NCI-H187 (cell line): ENCODE measurements at regions not wholly inside any gene's neighbourhood (a gene's known extent, or its start where the extent isn't known, plus 50 kb on each side); places are given as distances from the start of the nearest gene placed in this dataset.

ENCODE experiments used
- DNase-seq, 2 experiments: peaks; one replicate each; lab custom pipeline; 2025; lab: John Stamatoyannopoulos, UW

- DNase-seq: no peak
These were observed 968.5 kb upstream of the GJE1 start for GRCh38 chr6:141164042-141164743.

GRCh38 chr6:141163107-141163506, 969.6 kb upstream of the GJE1 start:
- no peak for DNase-seq

DNA sequence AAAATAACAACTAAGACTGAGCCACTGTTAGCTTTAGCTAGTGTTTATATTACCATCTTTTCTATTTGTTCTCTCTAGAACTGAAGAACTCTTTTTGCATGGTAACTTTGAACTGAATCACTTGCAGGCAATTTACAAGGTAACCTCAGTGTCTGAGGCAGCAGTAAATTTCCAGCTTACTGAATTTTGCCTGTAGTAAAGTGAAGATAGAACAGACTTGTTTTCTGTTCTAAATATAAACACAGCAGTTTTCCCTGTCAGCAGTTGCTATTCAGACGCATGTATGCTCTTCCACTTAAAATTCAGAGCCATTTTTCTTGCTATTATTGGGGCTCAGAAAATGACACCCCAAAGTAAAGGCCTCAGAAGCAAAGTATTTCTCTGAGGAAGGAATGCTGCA, 974.0 kb upstream of the GJE1 start:
- no peak for DNase-seq

GRCh38 chr6:141153563-141153962, 979.2 kb upstream of the GJE1 start:
- no peak for DNase-seq

DNA sequence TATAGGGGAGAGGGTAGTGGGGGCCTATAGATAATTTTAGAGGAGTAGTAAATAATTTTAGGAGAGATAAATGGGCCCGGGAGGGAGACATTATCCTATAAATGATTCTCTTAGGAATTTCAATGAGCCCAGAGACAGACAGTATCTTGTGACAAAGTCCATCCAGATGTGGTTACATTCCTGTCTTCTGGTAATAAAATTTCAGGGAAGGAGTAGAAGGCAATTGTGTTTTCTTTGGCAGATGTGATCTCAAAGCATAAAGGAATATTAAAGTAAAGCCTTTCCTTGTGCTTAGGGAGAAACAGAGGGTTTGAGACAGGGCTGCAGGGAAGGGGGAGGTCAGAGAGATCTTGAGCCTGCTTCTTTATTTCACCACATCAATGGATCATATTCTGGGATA, 979.8 kb upstream of the GJE1 start:
- DNase-seq: no peak

DNA sequence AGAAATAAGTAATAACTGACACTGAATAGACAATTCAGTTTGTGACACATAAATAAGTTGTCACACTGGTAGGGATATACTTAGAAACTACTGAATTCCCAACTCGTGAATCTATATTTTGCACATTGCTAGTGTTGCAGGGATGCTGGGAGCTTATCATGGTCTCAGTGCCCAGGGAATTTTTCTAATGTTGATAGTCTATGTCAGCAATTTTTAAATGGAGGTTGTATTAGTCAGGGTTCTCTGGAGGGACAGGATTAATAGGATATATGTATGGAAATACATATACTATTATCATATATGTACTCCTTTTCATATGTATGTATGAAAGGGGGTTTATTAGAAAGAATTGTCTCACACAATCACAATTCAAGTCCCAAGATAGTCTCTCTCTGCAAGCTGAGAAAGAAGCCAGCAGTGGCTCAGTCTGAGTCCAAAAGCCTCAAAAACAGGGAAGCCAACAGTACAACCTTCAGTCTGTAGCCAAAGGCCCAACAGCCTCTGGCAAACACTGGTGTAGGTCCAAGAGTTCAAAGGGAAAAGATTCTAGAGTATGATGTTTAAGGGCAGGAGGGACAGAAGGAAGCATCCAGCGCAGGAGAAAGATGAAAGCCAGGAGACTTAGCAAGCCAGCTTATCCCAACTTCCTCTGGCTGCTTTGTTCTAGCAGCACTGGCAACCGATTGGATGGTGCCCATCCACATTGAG, 980.9 kb upstream of the GJE1 start:
- DNase-seq: no peak

GRCh38 chr6:141141870-141142269, 990.9 kb upstream of the GJE1 start:
- DNase-seq: no peak

DNA sequence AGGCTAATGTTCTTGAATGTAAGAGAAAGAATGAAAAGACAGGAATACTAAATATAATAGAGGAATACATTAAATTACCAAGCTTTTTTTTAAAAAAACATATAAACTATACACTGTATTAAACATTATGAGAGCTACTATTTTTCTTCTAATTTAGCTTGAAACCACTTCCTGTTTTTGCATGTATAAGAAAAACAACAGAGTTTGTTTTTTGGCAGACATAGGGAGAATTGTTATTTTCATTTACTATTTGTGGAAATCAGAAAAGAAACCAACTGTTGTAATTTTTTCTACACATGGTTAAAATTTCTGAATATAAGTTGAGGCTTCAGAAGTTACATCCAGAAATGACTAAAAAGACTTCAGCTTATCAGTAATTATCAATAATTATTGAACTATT, 991.8 kb upstream of the GJE1 start:
- DNase-seq: no peak

GRCh38 chr6:141139461-141139860, 993.3 kb upstream of the GJE1 start:
- DNase-seq: no peak

- DNase-seq: no peak
These were observed 998.0 kb upstream of the GJE1 start for GRCh38 chr6:141134723-141135122.

DNA sequence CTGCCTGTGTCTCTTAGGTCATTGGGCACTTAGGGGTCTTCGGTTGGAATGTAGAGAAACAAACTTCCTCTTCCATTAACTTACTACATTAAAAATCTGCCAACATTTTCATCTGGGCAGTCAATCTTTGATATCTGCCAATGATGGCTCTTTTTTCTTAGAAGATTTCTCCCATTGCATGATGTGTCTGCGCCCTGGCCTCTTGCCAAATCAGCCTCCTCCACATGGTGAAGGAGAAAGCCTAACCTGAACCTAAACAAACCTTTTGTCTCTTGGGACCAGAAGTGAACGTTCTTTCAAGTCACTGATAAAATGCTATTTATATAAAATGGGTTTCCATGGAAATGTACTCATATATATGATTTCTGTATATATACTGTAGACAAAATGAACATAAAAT, 998.9 kb upstream of the GJE1 start:
- no peak for DNase-seq

DNA sequence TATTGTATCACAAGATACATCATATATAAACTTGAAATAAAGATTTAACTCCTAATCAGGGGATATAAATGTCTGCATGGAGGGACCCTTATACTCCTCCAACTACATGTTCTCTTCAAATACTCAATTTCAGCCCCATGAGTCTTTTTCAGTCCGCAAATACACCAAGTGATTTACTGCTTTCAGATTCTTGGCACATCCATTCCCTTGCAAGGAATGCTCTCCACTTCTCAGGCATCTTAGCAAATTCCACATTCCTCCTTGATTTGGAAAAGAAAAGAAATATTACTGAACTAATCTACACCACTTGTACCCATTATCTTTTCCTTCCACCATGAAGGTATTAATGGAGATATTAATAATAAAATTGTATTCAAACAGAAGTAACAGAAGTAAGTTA, 999.4 kb upstream of the GJE1 start:
- DNase-seq: no peak

GRCh38 chr6:141131616-141132015, 1001.1 kb upstream of the GJE1 start:
- no peak for DNase-seq

DNA sequence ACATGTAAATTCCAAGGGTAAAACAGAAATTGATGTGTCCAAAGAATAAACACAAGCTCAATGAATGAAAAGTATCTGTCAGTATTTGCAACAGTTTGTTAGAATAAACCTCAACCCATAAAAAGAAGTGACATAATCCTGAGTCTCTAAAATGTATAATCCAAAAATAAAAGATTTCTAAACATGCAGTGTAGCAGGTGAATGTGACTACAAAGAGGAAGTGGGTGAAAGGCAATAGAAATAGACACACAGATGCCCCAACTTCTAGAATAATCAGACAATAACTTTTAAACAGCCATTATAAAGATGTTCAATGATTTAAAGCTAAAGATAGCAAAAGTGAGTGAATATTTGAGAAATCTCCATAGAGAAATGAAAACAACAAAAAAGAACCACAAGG, 1009.2 kb upstream of the GJE1 start:
- no peak for DNase-seq

GRCh38 chr6:141123049-141123448, 1009.7 kb upstream of the GJE1 start:
- DNase-seq: no peak

DNA sequence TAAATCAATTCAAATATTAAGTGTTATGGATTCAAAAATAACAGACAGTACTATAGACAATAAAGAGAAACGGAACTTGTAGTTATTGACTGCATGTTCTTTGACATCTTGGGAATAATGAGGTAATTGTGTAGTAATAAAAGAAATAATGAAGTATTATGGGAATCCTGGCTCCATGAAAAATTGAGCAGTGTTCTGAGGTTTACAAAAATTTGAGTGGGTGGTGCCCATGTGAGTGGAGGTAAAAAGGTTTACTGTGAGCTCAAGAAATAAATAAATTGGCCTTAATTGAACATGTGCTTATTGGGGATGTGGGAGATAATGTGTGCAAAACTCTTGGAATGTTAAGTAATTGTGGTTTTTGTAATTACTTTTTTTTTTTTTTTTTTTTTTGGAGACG, 1013.7 kb upstream of the GJE1 start:
- DNase-seq: no peak

- no peak for DNase-seq
These were observed 1014.9 kb upstream of the GJE1 start for GRCh38 chr6:141117874-141118273.

DNA sequence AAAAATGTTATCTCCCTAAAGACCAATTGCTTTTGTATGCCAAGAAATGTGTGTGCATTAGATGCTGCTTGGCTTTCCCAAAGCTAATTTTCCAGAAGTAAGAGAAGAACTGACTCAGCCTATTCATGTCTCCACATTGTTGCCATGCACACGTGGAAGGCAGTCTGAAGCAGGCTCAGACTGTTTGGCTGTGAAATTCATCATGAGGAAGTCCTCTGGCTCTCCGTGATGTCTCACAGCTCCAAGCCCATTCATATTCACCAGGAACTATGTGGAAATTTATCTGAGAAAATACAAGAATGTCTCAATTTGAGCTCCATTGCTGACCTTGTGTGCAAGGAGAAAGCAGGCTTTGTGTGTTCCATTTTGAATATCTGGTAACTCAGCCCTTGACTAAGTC, 1022.2 kb upstream of the GJE1 start:
- no peak for DNase-seq

DNA sequence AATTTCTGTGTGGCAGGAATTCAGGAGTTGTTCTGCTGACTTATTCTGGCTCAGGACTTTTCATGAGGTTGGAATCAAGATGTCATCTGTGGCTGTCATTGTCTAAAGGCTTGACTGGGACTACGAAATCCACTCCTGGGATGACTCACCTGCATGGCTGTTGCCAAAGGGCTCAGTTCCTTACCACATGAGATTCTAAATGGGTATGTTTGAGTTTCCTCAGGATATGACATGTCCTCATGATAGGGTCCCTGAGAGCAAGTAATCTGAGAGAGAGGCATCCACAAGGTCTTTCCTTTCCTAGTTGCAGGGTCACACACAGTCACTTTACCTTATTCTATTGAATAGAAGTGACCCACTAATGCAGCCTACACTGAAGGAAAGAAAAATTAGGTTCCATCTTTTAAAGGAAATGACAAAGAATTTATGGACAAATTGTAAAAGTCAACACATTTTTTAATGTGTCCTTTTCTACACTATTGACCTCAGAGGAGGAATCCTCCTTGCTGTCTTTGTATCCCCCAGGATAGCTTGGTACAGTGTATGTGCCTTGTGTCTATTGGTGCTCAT, 1025.0 kb upstream of the GJE1 start:
- no peak for DNase-seq

GRCh38 chr6:141105481-141105880, 1027.2 kb upstream of the GJE1 start:
- DNase-seq: no peak

DNA sequence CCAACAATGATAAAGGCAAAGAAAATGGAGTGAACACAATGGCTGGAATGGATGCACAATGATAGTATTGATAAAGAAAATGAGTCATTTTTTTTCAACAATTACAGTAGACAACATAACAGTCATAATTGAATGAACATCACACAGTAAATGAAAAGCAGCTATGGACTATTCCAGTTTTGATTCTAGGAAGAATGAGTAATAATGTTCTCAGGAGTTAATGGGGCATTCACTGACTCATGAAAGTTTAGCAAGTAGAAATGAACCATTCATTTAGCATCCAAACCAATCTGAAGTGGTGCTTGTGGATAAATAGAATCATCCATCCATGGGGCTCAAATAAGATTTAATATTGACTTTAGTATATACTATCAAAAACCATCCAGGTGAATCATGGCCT, 1029.5 kb upstream of the GJE1 start:
- DNase-seq: peak; percentile 65 to 66

DNA sequence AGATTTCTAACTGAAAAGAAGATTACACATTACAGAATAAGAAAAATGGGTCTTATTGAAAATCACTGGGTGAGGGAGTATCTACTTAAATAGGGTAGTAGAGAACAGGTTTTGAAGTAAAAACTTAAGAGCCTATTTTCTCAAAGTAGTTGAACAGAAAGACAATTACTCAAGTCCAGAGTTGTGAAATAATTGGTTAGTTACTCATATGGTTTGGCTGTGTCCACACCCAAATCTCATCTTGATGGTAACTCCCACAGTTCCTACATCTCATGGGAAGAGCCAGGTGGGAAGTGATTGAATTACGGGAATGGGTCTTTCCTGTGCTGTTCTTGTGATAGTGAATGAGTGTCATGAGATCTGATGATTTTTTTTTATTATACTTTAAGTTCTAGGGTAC, 1035.3 kb upstream of the GJE1 start:
- DNase-seq: no peak

GRCh38 chr6:141095308-141095707, 1037.4 kb upstream of the GJE1 start:
- no peak for DNase-seq

DNA sequence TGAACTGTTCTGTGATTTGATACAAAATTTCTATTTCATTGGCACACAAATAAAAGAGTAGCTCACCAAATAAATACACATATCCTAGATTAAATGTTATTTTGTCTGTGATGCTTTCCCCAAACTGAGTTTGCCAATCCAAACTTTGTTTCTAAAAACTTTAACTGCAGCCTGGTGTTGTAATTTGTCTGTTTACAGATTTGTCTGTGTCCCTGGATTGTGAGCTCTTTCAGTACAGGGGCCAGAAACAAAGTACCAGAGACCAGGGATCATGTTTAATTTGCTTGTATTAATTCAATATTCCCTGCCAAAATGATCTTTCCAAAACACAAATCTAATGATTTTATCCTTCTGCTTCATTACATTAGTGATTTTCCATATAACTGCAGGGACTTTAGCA, 1044.6 kb upstream of the GJE1 start:
- no peak for DNase-seq
